22Rv1 (cell line): ENCODE measurements at regions not wholly inside any gene's neighbourhood (a gene's known extent, or its start where the extent isn't known, plus 50 kb on each side); places are given as distances from the start of the nearest gene placed in this dataset.

Experiments
- H3K27ac ChIP-seq: fragments of 450-650 bp; 2 replicates; pipeline ENCODE4 v1.5.1; 2017
- CTCF ChIP-seq: fragments of 450-650 bp; IDR thresholded peaks from 2 replicates; pipeline ENCODE4 v1.5.1; 2017; ENCODE audit warnings: mild to moderate bottlenecking
- ZFX ChIP-seq: fragments of 450-650 bp; IDR thresholded peaks from 2 replicates; pipeline ENCODE4 v1.6.1; 2017; ENCODE audit warnings: antibody characterized with exemption, borderline replicate concordance

GRCh38 chr5:125499636-125500332, 753.3 kb upstream of the ZNF608 start:
- H3K27ac ChIP-seq, result no peak overlapping the region
- TF ChIP-seq ZFX, result no peak
- no peak for TF ChIP-seq CTCF

GRCh38 chr5:125501396-125501795, 755.0 kb upstream of the ZNF608 start:
- H3K27ac ChIP-seq, result no peak overlapping the region
- TF ChIP-seq ZFX (no peak), CTCF (no peak)

- TF ChIP-seq CTCF (no peak), ZFX (no peak)
Observed at GRCh38 chr5:125503946-125504345, 757.5 kb upstream of the ZNF608 start.

GRCh38 chr5:125505115-125505514, 758.7 kb upstream of the ZNF608 start:
- no peak for TF ChIP-seq ZFX
- no peak for TF ChIP-seq CTCF
- no peak overlapping the region for H3K27ac ChIP-seq

More at GRCh38 chr5:125503946-125504345, 757.5 kb upstream of the ZNF608 start:
- no peak overlapping the region for H3K27ac ChIP-seq

GRCh38 chr5:125506124-125506523, 759.7 kb upstream of the ZNF608 start:
- H3K27ac ChIP-seq, result no peak overlapping the region
- TF ChIP-seq ZFX (no peak), CTCF (no peak)

- no peak for TF ChIP-seq ZFX
- TF ChIP-seq CTCF, result no peak
- no peak overlapping the region for H3K27ac ChIP-seq
Observed at GRCh38 chr5:125508225-125508624, 761.8 kb upstream of the ZNF608 start.

GRCh38 chr5:125510651-125511050, 764.2 kb upstream of the ZNF608 start:
- no peak for TF ChIP-seq ZFX
- no peak for TF ChIP-seq CTCF

More at GRCh38 chr5:125510651-125511050, 764.2 kb upstream of the ZNF608 start:
- no peak overlapping the region for H3K27ac ChIP-seq
